AG10803 (cell line): ENCODE measurements at regions not wholly inside any gene's neighbourhood (a gene's known extent, or its start where the extent isn't known, plus 50 kb on each side); places are given as distances from the start of the nearest gene placed in this dataset.

Experiments used
- DNase-seq: peaks from one replicate; pipeline ENCODE4 v3.0.0; 2010; ENCODE audit warnings: low read depth
- H3K4me3 ChIP-seq: 2 replicates; pipeline ENCODE4 v1.5.1; 2011; ENCODE audit warnings: mild to moderate bottlenecking, low read length, control low read depth
- CTCF ChIP-seq: conservative IDR thresholded peaks from 2 replicates; pipeline ENCODE4 v1.5.1; 2011; ENCODE audit warnings: mild to moderate bottlenecking, low read length, control low read depth, inconsistent platforms

DNA sequence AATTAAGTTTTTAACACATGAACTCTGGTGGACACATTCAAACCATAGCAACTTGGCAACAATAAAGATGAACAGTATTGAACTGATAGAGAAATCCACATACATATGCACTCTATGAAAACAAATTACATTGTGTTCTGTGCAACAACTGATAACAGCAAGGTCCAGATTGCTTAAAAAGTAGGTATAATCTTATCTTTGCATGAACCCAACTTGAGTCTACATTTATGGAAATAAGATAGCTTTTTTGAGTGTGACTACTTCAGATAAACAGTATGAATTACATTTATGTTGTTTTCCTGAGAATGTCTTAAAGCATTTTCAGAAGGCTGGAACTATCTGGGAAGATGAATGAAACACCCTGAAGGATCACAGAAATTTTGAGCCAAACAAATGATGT lies 212.6 kb upstream of the GK2 start:
- DNase-seq, result no peak
- no peak overlapping the region for H3K4me3 ChIP-seq
- no peak for TF ChIP-seq CTCF

DNA sequence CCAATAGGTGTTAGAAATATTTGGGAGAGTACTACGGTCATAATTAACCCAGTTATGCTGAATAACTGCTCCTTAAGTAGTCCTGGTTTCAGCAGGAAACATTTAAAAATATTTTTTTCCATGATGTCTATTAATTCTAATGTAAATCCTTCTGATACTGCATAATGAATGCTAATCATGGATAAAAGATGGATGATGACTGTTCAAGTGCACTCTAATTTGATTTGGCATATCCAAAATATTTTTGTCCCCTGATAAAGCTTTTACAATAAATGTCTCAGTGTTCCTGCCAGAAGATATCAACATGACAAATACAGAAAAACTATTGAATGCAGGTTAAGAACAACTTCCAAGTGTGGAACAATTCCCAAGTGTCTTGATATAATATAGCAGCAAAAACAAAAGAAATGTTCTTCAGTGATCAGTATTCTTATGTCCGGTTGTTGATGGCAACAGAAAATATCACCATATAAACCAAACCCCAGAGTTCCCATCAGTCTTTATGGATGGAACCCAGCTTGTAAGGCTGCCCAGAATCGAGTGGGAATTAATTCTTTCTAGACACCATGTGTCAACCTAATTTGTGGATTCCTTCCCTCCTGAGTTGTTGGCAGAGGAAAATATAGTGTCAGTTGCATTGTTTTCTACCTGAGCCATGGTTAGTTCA lies 205.4 kb upstream of the GK2 start:
- DNase-seq, result no peak

DNA sequence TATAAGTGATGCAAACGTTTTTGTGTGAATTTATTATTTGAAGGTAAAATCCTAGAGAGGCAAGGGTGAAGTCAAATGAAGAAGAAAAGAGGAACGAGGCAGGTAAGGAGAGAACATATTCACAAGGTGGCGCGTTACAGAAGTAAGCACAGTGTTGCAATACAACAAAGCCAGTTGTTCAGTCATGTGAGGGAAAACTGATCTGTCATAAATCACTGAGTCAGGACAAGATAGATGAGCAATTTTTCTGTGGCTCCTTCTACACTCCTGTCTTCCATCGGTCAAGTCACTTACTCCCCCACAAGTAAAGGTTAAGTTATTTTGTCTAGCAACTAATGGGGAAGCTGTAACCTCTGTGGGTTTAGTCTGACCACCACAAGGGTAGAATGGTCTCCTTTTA lies 203.0 kb upstream of the GK2 start:
- DNase-seq, result no peak
- no peak overlapping the region for H3K4me3 ChIP-seq
- no peak for TF ChIP-seq CTCF

More for the DNA sequence above, 205.4 kb upstream of the GK2 start:
- no peak for TF ChIP-seq CTCF
- no peak overlapping the region for H3K4me3 ChIP-seq

DNA sequence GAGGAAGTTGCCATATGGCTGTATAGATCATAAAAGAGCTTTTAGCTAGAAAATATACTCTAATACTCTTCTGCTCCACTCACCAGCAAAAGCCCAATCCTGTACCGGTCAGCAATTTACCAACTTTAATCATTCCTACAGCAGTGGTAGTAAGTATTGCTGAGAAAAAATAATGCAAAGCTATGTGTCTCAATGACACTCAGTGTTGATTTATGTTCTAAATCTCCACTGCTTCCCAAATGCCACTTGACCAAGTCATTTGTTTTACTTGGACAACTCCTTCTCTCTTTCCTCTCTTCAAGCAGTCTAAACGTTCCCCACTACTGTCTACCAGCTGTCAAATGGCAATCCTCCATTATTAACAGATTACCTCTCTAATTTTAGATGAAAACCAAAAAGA lies 201.8 kb upstream of the GK2 start:
- DNase-seq, result no peak
- no peak overlapping the region for H3K4me3 ChIP-seq
- no peak for TF ChIP-seq CTCF

- no peak overlapping the region for H3K4me3 ChIP-seq
- TF ChIP-seq CTCF, result no peak
- no peak for DNase-seq
These were observed 200.0 kb upstream of the GK2 start for GRCh38 chr4:79607979-79608378.

GRCh38 chr4:79604152-79604551 lies 196.1 kb upstream of the GK2 start:
- H3K4me3 ChIP-seq, result no peak overlapping the region
- DNase-seq, result no peak
- TF ChIP-seq CTCF, result no peak

GRCh38 chr4:79603681-79604080 lies 195.7 kb upstream of the GK2 start:
- no peak for TF ChIP-seq CTCF
- DNase-seq, result no peak
- no peak overlapping the region for H3K4me3 ChIP-seq
